Calu3 (cell line): ENCODE measurements at regions not wholly inside any gene's neighbourhood (a gene's known extent, or its start where the extent isn't known, plus 50 kb on each side); places are given as distances from the start of the nearest gene placed in this dataset.

Experiments used
- BruUV-seq: library from RNA; stranded (reverse); fragments of 400-500 nt; replicated peaks from 2 replicates; lab custom pipeline; 2021; lab: Mats Ljungman, UMichigan
- CTCF ChIA-PET: fragments of 300-600 bp; sonication (Branson Sonifier 250); formaldehyde crosslinking; loops from one replicate; lab custom pipeline; 2022; ENCODE audit warnings: antibody characterized with exemption; lab: Charles Lee
- DNase-seq: peaks from one replicate; pipeline ENCODE4 v3.0.0; 2022
- H3K27ac Mint-ChIP-seq: one replicate; pipeline ENCODE4 v1.8.0; 2022; ENCODE audit warnings: mixed read lengths; ENCODE audit not compliant: unreplicated experiment
- H3K27me3 Mint-ChIP-seq: one replicate; pipeline ENCODE4 v1.8.0; 2022; ENCODE audit warnings: mixed read lengths; ENCODE audit not compliant: unreplicated experiment
- H3K36me3 Mint-ChIP-seq: one replicate; pipeline ENCODE4 v1.8.0; 2022; ENCODE audit warnings: mild to moderate bottlenecking, moderate library complexity, mixed read lengths; ENCODE audit not compliant: insufficient read depth, unreplicated experiment
- H3K4me1 Mint-ChIP-seq: one replicate; pipeline ENCODE4 v1.8.0; 2022; ENCODE audit warnings: mild to moderate bottlenecking, low read depth, mixed read lengths; ENCODE audit not compliant: unreplicated experiment
- H3K4me3 Mint-ChIP-seq: one replicate; pipeline ENCODE4 v1.8.0; 2022; ENCODE audit warnings: mild to moderate bottlenecking, low read depth, moderate library complexity, mixed read lengths; ENCODE audit not compliant: unreplicated experiment
- H3K9me3 Mint-ChIP-seq: one replicate; pipeline ENCODE4 v1.8.0; 2022; ENCODE audit warnings: low read depth, mixed read lengths; ENCODE audit not compliant: unreplicated experiment
- intact Hi-C: fragments of 100-400 bp; cut with micrococcal nuclease; formaldehyde crosslinking; loops from one replicate; pipeline ENCODE4 v1.10.0; 2022; ENCODE audit not compliant: unreplicated experiment
- TF ChIP-seq, protein P1 (sequence below): fragments of 200-600 bp; IDR thresholded peaks from one replicate; pipeline ENCODE4 v1.8.0; 2022; ENCODE audit warnings: antibody characterized with exemption; ENCODE audit not compliant: unreplicated experiment

DNA sequence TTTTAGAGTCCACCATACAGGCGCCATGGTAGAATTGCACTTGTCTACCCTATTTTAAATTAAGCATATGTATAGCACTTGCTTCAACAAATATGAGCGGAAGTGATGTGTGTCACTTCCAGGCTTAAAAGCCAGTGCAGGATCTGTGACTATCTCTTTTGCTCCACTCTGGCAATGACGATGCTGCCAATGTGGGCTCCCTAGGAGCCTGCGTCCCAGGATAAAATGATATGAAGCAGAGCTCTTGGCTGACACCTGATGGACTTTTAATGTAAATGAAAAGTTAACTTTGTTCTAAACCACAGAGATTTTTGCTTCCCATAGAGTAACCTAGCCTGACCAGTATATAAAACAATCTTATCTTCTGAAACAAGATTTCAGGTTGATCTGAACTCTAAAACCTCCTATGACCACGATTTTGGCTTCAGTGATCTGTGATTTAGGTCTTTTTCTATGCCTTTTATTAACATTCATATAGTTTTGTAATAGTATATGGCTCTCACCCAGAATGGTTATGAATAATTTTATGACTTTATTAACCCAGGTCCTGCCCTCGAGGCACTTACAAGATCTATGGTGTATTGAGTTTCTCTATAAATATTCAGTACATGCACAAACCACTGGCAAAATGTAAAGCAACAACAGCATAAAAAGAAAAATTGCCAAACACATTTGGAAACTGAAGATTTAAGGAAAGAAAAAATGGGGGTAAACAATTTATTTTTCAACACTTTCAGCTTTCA lies 422.5 kb upstream of the PIK3C3 start:
- BruUV-seq = no TSS peak

DNA sequence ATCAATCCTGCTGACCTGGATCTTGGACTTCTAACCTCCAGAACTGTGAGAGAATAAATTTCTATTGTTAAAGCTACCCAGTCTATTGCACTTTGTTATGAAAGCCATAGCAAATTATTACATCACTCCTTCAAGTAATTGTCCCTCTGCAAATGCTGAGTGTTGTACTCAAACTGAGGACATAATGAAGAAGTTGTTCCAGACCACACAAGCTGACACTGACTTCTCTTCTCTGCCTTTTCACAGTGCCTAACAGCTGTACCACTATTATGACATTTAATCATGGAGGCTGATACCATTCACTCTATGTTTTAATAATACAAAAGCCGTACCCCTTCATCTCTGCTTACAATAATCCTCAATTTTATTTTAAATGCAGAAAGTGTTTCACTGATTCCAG lies 424.1 kb upstream of the PIK3C3 start:
- no peaks in the 10 kb centered on the region for H3K4me1 Mint-ChIP-seq
- TF ChIP-seq, protein P1, sequence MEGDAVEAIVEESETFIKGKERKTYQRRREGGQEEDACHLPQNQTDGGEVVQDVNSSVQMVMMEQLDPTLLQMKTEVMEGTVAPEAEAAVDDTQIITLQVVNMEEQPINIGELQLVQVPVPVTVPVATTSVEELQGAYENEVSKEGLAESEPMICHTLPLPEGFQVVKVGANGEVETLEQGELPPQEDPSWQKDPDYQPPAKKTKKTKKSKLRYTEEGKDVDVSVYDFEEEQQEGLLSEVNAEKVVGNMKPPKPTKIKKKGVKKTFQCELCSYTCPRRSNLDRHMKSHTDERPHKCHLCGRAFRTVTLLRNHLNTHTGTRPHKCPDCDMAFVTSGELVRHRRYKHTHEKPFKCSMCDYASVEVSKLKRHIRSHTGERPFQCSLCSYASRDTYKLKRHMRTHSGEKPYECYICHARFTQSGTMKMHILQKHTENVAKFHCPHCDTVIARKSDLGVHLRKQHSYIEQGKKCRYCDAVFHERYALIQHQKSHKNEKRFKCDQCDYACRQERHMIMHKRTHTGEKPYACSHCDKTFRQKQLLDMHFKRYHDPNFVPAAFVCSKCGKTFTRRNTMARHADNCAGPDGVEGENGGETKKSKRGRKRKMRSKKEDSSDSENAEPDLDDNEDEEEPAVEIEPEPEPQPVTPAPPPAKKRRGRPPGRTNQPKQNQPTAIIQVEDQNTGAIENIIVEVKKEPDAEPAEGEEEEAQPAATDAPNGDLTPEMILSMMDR = no peak
- no peak overlapping the region for H3K27ac Mint-ChIP-seq
- no peaks in the 10 kb centered on the region for H3K27me3 Mint-ChIP-seq
- CTCF ChIA-PET = no interaction called here
- H3K9me3 Mint-ChIP-seq = peaks cover 12% of the 10 kb centered on the region
- no peak for DNase-seq
- no peak overlapping the region for H3K4me3 Mint-ChIP-seq
- no TSS peak for BruUV-seq
- intact Hi-C loops = no loop called here
- H3K36me3 Mint-ChIP-seq = no peaks in the 10 kb centered on the region

More for the DNA sequence above, 422.5 kb upstream of the PIK3C3 start:
- Mint-ChIP-seq H3K4me1 (no peaks in the 10 kb centered on the region), H3K9me3 (peaks cover 6% of the 10 kb centered on the region), H3K36me3 (no peaks in the 10 kb centered on the region), H3K4me3 (no peak overlapping the region), H3K27ac (no peak overlapping the region), H3K27me3 (no peaks in the 10 kb centered on the region)
- TF ChIP-seq, protein P1 = peak; percentile 22
- no peak for DNase-seq
- intact Hi-C loops = no loop called here
- CTCF ChIA-PET = no interaction called here

DNA sequence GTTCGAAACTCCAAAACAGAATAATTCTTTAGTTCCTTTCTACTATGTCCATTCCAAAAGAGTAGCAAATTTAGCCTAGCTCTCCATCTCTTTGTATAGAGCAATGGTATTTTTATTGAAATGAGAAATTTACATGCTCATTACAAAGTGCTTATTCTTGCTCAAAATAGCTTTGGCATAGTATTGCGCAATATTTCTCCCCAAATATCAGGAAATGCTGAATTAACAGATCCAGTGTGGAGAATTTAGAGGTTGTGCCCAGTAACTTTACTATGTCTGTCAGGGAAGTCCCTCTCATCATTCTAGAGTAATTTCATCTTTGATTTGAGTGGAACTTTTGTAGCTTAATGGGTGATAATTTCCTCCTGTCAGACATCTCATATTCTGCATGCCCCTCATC lies 425.9 kb upstream of the PIK3C3 start:
- H3K27me3 Mint-ChIP-seq = no peaks in the 10 kb centered on the region
- H3K9me3 Mint-ChIP-seq = peaks cover 12% of the 10 kb centered on the region
- intact Hi-C loops = no loop called here
- no peak overlapping the region for H3K27ac Mint-ChIP-seq
- no peaks in the 10 kb centered on the region for H3K4me1 Mint-ChIP-seq
- no peak overlapping the region for H3K4me3 Mint-ChIP-seq
- no TSS peak for BruUV-seq
- CTCF ChIA-PET = no interaction called here
- DNase-seq = no peak
- TF ChIP-seq, protein P1 = no peak
- no peaks in the 10 kb centered on the region for H3K36me3 Mint-ChIP-seq

DNA sequence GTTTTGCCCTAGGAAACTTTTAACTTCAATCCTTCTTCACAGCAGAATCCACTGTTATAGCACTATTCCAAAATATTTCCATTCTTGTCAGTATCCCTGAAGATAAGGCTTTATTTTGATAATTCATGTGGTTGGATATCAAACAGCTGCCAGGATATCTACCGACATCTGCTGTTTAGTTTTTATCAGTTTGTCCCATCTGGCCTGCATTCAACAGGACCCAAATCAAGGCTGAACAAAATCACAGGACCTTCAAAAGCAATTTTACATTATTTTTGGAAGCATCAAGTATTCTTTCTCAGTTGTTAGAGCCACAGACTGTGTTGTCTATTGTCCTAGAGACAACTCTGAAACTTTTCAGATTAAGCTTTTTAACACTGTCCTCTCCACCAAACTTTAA lies 429.0 kb upstream of the PIK3C3 start:
- CTCF ChIA-PET = interaction anchor here (0.7 kb wide), 1 partner anchor 132 kb away, joined by 3 read pairs; no protein-coding TSS in a partner anchor
- Mint-ChIP-seq H3K9me3 (peaks cover 12% of the 10 kb centered on the region), H3K4me1 (no peaks in the 10 kb centered on the region), H3K36me3 (no peaks in the 10 kb centered on the region), H3K27me3 (no peaks in the 10 kb centered on the region), H3K4me3 (no peak overlapping the region), H3K27ac (no peak overlapping the region)
- TF ChIP-seq, protein P1 = no peak
- DNase-seq = no peak
- BruUV-seq = no TSS peak
- intact Hi-C loops = no loop called here
